Activated CD4-positive, alpha-beta T cell treated with anti-CD3 and anti-CD28 coated beads, Interleukin-2, amount 10 ng/mL, durations not matched to agents 7 days and 5 days (primary cell): ENCODE measurements at regions not wholly inside any gene's neighbourhood (a gene's known extent, or its start where the extent isn't known, plus 50 kb on each side); places are given as distances from the start of the nearest gene placed in this dataset.

Experiments
- CTCF ChIA-PET: fragments of 350-600 bp; sonication (Branson Sonifier 250); formaldehyde crosslinking; loops from one replicate; lab custom pipeline; 2021; ENCODE audit warnings: antibody characterized with exemption; lab: Charles Lee
- POLR2A ChIA-PET: fragments of 350-600 bp; sonication (Branson Sonifier 250); formaldehyde crosslinking; loops from one replicate; lab custom pipeline; 2021; ENCODE audit warnings: antibody characterized with exemption; lab: Charles Lee
- DNase-seq: peaks from one replicate; pipeline ENCODE4 v3.0.0-alpha.2; 2020
- H3K27ac Mint-ChIP-seq: one replicate; pipeline ENCODE4 v1.8.0; 2021; ENCODE audit warnings: mild to moderate bottlenecking, moderate library complexity, mixed read lengths
- H3K27me3 Mint-ChIP-seq: one replicate; pipeline ENCODE4 v1.8.0; 2021; ENCODE audit warnings: mixed read lengths
- H3K36me3 Mint-ChIP-seq: one replicate; pipeline ENCODE4 v1.8.0; 2021; ENCODE audit warnings: low read depth, mixed read lengths
- H3K4me1 Mint-ChIP-seq: one replicate; pipeline ENCODE4 v1.8.0; 2021; ENCODE audit warnings: mixed read lengths
- H3K4me3 Mint-ChIP-seq: one replicate; pipeline ENCODE4 v1.8.0; 2021; ENCODE audit warnings: mild to moderate bottlenecking, moderate library complexity, mixed read lengths
- H3K9me3 Mint-ChIP-seq: one replicate; pipeline ENCODE4 v1.8.0; 2021; ENCODE audit warnings: mixed read lengths

- Mint-ChIP-seq H3K27me3 (no peaks in the 10 kb centered on the region), H3K4me3 (no peak overlapping the region), H3K4me1 (peaks cover 22% of the 10 kb centered on the region), H3K27ac (peak overlapping the region; percentile 73), H3K9me3 (peaks cover 26% of the 10 kb centered on the region), H3K36me3 (peaks cover 36% of the 10 kb centered on the region)
- DNase-seq = no peak
- ChIA-PET POLR2A (no interaction called here), CTCF (no interaction called here)
Observed at GRCh38 chr14:96960598-96961116, 163.5 kb downstream of the VRK1 start.

- CTCF ChIA-PET = interaction anchor here (1.1 kb wide), 1 partner anchor 10 kb away, joined by 3 read pairs; no protein-coding TSS in a partner anchor
Observed at GRCh38 chr14:96961895-96962294, 164.7 kb downstream of the VRK1 start.

GRCh38 chr14:96962337-96962736, 165.2 kb downstream of the VRK1 start:
- H3K27me3 Mint-ChIP-seq = no peaks in the 10 kb centered on the region
- peak; percentile 50 for DNase-seq
- peaks cover 27% of the 10 kb centered on the region for H3K9me3 Mint-ChIP-seq
- H3K36me3 Mint-ChIP-seq = peaks cover 37% of the 10 kb centered on the region
- peak overlapping the region; percentile 94 for H3K27ac Mint-ChIP-seq
- H3K4me1 Mint-ChIP-seq = peaks cover 22% of the 10 kb centered on the region
- ChIA-PET POLR2A (no interaction called here), CTCF (interaction anchor here (1.1 kb wide), 1 partner anchor 11 kb away, joined by 3 read pairs; no protein-coding TSS in a partner anchor)
- no peak overlapping the region for H3K4me3 Mint-ChIP-seq

More at GRCh38 chr14:96961895-96962294, 164.7 kb downstream of the VRK1 start:
- Mint-ChIP-seq H3K4me3 (no peak overlapping the region), H3K27ac (peak overlapping the region; percentile 94), H3K4me1 (peaks cover 22% of the 10 kb centered on the region), H3K27me3 (no peaks in the 10 kb centered on the region), H3K9me3 (peaks cover 26% of the 10 kb centered on the region), H3K36me3 (peaks cover 36% of the 10 kb centered on the region)
- POLR2A ChIA-PET = no interaction called here
- DNase-seq = no peak

GRCh38 chr14:96964726-96965415, 167.7 kb downstream of the VRK1 start:
- POLR2A ChIA-PET = no interaction called here
- CTCF ChIA-PET = interaction anchor here (0.6 kb wide), 1 partner anchor 850 kb away, joined by 3 read pairs; no protein-coding TSS in a partner anchor
- H3K9me3 Mint-ChIP-seq = peaks cover 37% of the 10 kb centered on the region
- peaks cover 41% of the 10 kb centered on the region for H3K36me3 Mint-ChIP-seq
- H3K4me3 Mint-ChIP-seq = no peak overlapping the region
- no peak overlapping the region for H3K27ac Mint-ChIP-seq
- peaks cover 22% of the 10 kb centered on the region for H3K4me1 Mint-ChIP-seq
- no peak for DNase-seq
- H3K27me3 Mint-ChIP-seq = no peaks in the 10 kb centered on the region

DNA sequence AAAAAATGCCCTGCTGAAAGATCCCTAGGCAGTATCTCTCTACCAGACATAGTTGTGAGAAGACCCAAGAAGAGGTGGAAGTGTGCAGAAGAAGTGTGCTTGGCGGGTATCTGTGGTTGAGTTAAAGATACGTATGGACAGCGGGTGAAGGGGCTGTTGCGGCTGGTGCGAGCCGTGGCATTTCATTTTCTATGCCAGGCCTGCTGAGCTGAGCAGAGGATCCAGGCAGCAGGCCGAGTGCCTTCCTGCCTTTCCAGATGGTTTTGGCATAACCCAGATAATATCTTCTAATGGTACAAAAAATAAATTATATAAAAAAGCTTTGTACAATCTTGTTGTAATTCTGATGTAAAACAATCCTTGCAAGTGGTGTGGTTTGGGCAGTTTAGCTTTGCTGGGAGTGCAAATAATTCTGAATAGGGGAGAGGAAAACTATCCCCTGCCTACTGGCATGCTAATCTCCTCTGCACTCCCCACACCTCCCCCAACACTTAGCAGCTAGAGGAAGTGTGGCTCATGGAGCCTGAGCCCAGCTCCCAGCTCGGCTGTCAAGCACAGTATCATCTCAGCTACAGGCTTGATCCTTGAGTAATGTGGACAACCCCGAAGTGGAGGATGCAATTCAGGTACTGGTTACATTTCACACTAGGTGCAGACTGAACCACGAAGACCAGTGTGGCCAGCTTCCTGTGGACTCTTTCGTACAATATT, 168.9 kb downstream of the VRK1 start:
- POLR2A ChIA-PET = no interaction called here
- Mint-ChIP-seq H3K36me3 (peaks cover 31% of the 10 kb centered on the region), H3K27ac (no peak overlapping the region), H3K4me3 (no peak overlapping the region), H3K27me3 (no peaks in the 10 kb centered on the region), H3K4me1 (peaks cover 16% of the 10 kb centered on the region), H3K9me3 (peaks cover 32% of the 10 kb centered on the region)
- no peak for DNase-seq
- CTCF ChIA-PET = interaction anchor here (0.5 to 0.6 kb wide), 2 partner anchors 125 to 849 kb away, joined by 3 read pairs; no protein-coding TSS in a partner anchor

DNA sequence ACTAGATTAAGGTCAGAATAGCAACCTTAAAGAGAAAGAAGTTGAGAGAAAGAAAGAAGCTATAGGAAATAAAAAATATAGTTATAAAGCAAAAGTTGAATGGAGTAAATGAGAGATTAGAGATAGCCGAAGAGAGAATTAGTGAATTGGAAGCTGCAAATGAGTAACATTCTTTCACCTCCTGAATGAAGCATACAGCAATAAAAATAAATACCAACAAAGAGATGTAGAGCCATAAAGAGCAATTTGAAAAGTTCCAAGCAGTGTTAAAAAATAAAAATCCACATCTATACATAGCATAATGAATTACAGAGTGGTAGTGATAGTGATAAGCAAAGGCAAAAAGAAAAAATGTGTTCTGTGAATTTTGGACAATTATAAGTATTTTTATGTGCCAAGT, 177.9 kb downstream of the VRK1 start:
- Mint-ChIP-seq H3K27ac (no peak overlapping the region), H3K4me3 (no peak overlapping the region), H3K27me3 (peaks cover 14% of the 10 kb centered on the region), H3K36me3 (peaks cover 7% of the 10 kb centered on the region), H3K9me3 (peaks cover 28% of the 10 kb centered on the region), H3K4me1 (no peaks in the 10 kb centered on the region)
- DNase-seq = no peak
- POLR2A ChIA-PET = no interaction called here
- CTCF ChIA-PET = no interaction called here

DNA sequence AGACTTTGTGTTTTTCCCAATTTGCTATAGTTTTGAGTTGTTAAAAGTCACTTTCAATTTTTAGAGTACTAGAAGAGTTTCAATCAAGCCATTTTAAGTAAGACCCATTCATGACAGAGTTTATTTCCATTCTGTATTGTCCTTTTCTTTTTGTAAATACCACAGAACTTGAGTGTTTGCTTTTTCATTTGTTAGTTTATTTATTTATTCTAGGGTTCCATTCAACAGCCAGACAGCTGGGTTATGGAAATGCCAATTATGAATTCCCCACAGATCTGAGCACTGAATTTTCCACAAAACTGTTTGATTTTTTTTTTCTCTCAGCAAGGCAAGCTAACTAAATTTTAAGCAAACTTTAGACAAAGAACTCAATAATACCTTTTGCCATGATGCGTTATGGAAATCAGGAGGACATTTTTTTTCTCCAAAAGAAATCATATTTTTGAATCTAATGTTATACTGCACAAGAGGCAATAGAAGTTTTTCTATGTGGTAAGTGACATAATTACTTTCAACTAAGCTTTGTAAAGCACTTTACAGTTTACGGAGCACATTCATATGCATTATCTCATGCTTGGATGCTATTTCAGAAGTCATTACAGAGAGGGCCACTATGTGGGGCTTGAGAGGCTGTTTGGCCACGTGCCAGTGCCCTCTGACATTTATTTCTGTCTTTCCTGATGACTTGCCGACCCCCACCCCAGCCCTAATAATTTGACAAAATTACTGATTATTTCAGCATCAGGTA, 181.5 kb downstream of the VRK1 start:
- DNase-seq = no peak
- H3K36me3 Mint-ChIP-seq = peaks cover 7% of the 10 kb centered on the region
- H3K4me3 Mint-ChIP-seq = no peak overlapping the region
- no peak overlapping the region for H3K27ac Mint-ChIP-seq
- no peaks in the 10 kb centered on the region for H3K4me1 Mint-ChIP-seq
- peaks cover 14% of the 10 kb centered on the region for H3K27me3 Mint-ChIP-seq
- ChIA-PET POLR2A (no interaction called here), CTCF (no interaction called here)
- peaks cover 21% of the 10 kb centered on the region for H3K9me3 Mint-ChIP-seq

- Mint-ChIP-seq H3K4me1 (no peaks in the 10 kb centered on the region), H3K27ac (no peak overlapping the region), H3K4me3 (no peak overlapping the region), H3K9me3 (peaks cover 19% of the 10 kb centered on the region), H3K27me3 (peaks cover 14% of the 10 kb centered on the region), H3K36me3 (peaks cover 6% of the 10 kb centered on the region)
- CTCF ChIA-PET = interaction anchor here (0.6 kb wide), 1 partner anchor 424 kb away, joined by 3 read pairs; no protein-coding TSS in a partner anchor
- POLR2A ChIA-PET = no interaction called here
- DNase-seq = no peak
Observed at GRCh38 chr14:96979611-96980074, 182.5 kb downstream of the VRK1 start.

DNA sequence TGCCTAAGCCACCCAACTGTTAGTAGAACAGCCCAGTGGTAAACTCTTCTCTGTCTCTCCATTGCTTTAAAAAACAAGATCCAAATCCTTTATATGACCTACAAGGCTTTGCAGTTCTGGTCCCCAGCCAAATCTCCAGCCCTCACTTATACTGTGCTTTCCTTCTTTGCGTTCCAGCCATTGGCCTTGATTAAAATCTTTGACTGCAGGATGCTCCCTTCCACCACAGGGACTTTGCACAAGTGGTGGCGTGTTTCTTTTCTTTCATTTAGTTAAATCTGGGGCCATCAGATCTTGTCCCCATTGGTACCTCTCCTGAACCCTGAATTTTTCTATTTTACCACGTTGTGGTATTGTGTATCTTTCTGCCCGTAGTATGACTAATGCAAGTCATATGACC, 183.7 kb downstream of the VRK1 start:
- ChIA-PET CTCF (no interaction called here), POLR2A (no interaction called here)
- H3K4me1 Mint-ChIP-seq = no peaks in the 10 kb centered on the region
- no peaks in the 10 kb centered on the region for H3K36me3 Mint-ChIP-seq
- H3K4me3 Mint-ChIP-seq = no peak overlapping the region
- no peak overlapping the region for H3K27ac Mint-ChIP-seq
- no peak for DNase-seq
- H3K9me3 Mint-ChIP-seq = peaks cover 13% of the 10 kb centered on the region
- H3K27me3 Mint-ChIP-seq = peaks cover 14% of the 10 kb centered on the region

DNA sequence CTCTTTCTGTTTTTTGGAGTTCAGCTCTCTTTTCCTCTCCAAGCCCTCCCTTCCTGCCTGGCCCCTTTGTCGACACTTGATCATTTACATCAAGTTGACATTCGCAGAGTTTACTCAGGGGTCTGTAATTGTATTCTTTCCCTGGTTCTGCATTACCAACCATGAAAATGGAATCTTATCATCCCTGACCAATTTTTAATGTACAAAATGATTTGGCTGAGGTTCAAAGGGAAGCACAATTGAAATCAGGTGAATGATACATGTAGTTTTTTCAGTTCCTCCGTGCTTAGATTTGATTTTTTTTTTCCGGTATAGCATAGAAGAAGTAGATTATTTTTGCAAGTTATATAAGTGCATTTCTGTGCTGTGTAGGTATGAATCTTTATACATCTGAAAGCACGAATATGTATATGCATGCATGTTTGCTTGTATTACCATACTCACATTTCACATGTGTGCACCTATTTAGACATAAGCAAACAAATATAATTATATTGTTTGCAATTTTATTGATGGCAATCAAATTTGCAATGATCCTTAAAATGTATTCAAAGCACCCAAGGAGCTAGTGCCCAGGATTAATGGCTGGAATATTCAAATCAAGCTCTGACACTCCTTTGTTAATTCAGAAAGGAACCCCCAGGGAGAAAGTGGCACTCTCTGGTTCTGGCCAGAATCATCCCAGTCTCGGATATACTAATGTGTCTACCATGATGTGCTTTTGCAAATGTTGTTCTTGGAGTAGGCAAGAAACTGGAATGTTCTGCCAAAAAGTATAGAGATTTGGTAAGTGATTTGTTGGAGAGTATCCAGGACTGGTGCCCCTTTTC, 189.3 kb downstream of the VRK1 start:
- H3K9me3 Mint-ChIP-seq = peaks cover 9% of the 10 kb centered on the region
- ChIA-PET POLR2A (no interaction called here), CTCF (no interaction called here)
- H3K27ac Mint-ChIP-seq = no peak overlapping the region
- DNase-seq = no peak
- no peak overlapping the region for H3K4me3 Mint-ChIP-seq
- H3K27me3 Mint-ChIP-seq = no peaks in the 10 kb centered on the region
- H3K36me3 Mint-ChIP-seq = no peaks in the 10 kb centered on the region
- H3K4me1 Mint-ChIP-seq = peaks cover 11% of the 10 kb centered on the region

DNA sequence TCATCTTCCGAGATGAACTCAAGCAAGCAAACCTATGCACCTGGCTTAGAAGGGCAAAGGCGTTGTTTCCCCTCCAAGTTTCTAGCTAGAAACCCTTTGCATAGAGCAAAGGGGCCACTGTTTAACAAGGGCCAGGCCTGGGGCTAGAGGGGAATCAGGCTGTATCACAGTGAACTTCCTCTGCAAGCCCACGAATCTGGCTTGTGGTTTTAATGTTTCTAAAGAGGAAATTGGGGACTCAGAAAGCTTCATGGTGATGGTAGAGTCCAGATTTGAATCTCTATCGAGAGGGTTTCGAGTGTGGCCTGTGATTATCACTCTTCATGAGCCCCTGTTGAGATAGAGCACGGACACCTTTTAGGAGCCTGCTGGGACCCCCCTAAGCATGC, 189.9 kb downstream of the VRK1 start:
- ChIA-PET POLR2A (no interaction called here), CTCF (no interaction called here)
- DNase-seq = no peak
- no peak overlapping the region for H3K4me3 Mint-ChIP-seq
- H3K4me1 Mint-ChIP-seq = peaks cover 11% of the 10 kb centered on the region
- H3K9me3 Mint-ChIP-seq = peaks cover 7% of the 10 kb centered on the region
- no peaks in the 10 kb centered on the region for H3K27me3 Mint-ChIP-seq
- H3K36me3 Mint-ChIP-seq = no peaks in the 10 kb centered on the region
- no peak overlapping the region for H3K27ac Mint-ChIP-seq

DNA sequence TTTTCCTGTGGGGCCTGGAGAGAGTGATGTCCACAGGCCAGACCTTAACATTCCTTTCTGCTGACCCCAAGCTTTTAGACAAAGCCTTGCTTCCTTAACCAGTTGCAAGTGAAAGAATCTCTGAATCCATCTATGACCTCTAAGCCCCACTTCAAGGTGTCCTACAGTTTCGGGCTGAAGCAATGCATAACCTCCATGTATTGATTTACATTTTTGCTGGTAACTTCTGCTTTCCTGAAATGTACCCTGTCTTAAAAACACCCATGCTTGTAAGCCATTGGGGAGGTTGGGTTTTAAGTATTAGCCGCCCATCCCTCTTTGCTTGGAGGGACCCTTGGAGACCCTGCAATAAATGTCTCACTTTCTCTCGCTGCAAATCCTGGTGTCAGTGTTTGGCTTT, 190.6 kb downstream of the VRK1 start:
- no peak for DNase-seq
- H3K9me3 Mint-ChIP-seq = peaks cover 7% of the 10 kb centered on the region
- POLR2A ChIA-PET = no interaction called here
- H3K27me3 Mint-ChIP-seq = no peaks in the 10 kb centered on the region
- no peak overlapping the region for H3K27ac Mint-ChIP-seq
- H3K36me3 Mint-ChIP-seq = no peaks in the 10 kb centered on the region
- H3K4me1 Mint-ChIP-seq = peaks cover 11% of the 10 kb centered on the region
- H3K4me3 Mint-ChIP-seq = no peak overlapping the region
- CTCF ChIA-PET = no interaction called here
